Caco-2 (cell line): ENCODE measurements at regions not wholly inside any gene's neighbourhood (a gene's known extent, or its start where the extent isn't known, plus 50 kb on each side); places are given as distances from the start of the nearest gene placed in this dataset.

Experiments used
- BruUV-seq: library from RNA; stranded (reverse); fragments of 400-500 nt; replicated peaks from 2 replicates; lab custom pipeline; 2021; lab: Mats Ljungman, UMichigan
- CTCF ChIA-PET: fragments of 300-600 bp; sonication (Branson Sonifier 250); formaldehyde crosslinking; loops from one replicate; lab custom pipeline; 2022; ENCODE audit warnings: antibody characterized with exemption; lab: Charles Lee
- POLR2A ChIA-PET: fragments of 300-600 bp; sonication (Branson Sonifier 250); formaldehyde crosslinking; loops from one replicate; lab custom pipeline; 2022; ENCODE audit warnings: antibody characterized with exemption; lab: Charles Lee
- DNase-seq, 2 experiments: peaks; one replicate each; pipeline versions ENCODE4 v3.0.0 to v3.0.0-alpha.2; 2020 to 2022
- H3K27me3 ChIP-seq: replicated peaks from 2 replicates; pipeline ENCODE4 v1.6.0; 2011; ENCODE audit warnings: low read length; ENCODE audit not compliant: control insufficient read depth, insufficient read depth
- H3K36me3 ChIP-seq: 2 replicates; pipeline ENCODE4 v1.5.1; 2011; ENCODE audit warnings: low read length; ENCODE audit not compliant: control insufficient read depth, insufficient read depth
- H3K4me1 ChIP-seq: fragments of 250-450 bp; sonication (Bioruptor Pico); 2 replicates; pipeline ENCODE4 v1.5.1; 2020; ENCODE audit warnings: mild to moderate bottlenecking
- H3K4me3 ChIP-seq: 2 replicates; pipeline ENCODE4 v1.5.1; 2011; ENCODE audit warnings: low read depth, mild to moderate bottlenecking, control low read depth, low read length
- H3K9me3 ChIP-seq: fragments of 250-450 bp; sonication (Bioruptor Pico); 2 replicates; pipeline ENCODE4 v1.5.1; 2020; ENCODE audit warnings: mild to moderate bottlenecking, moderate library complexity
- H3K27ac Mint-ChIP-seq: one replicate; pipeline ENCODE4 v1.8.0; 2022; ENCODE audit warnings: mixed read lengths; ENCODE audit not compliant: unreplicated experiment
- H3K27me3 Mint-ChIP-seq: one replicate; pipeline ENCODE4 v1.8.0; 2022; ENCODE audit warnings: mixed read lengths; ENCODE audit not compliant: insufficient read depth, unreplicated experiment
- H3K36me3 Mint-ChIP-seq: one replicate; pipeline ENCODE4 v1.8.0; 2022; ENCODE audit warnings: mild to moderate bottlenecking, mixed read lengths; ENCODE audit not compliant: insufficient read depth, unreplicated experiment
- H3K4me1 Mint-ChIP-seq: one replicate; pipeline ENCODE4 v1.8.0; 2022; ENCODE audit warnings: low read depth, mixed read lengths; ENCODE audit not compliant: unreplicated experiment
- H3K4me3 Mint-ChIP-seq: one replicate; pipeline ENCODE4 v1.8.0; 2022; ENCODE audit warnings: mild to moderate bottlenecking, moderate library complexity, mixed read lengths; ENCODE audit not compliant: unreplicated experiment
- H3K9me3 Mint-ChIP-seq: one replicate; pipeline ENCODE4 v1.8.0; 2022; ENCODE audit warnings: mixed read lengths; ENCODE audit not compliant: unreplicated experiment
- CTCF ChIP-seq, 2 experiments: fragments of 200-600 bp in 1 of 2; IDR thresholded peaks; 1 replicate in 1 of 2; 2 replicates in 1 of 2; pipeline versions ENCODE4 v1.5.1 to v1.8.0; 2011 to 2022; ENCODE audit warnings: antibody characterized with exemption in 1 of 2, control low read depth in 1 of 2, inconsistent platforms in 1 of 2, low read depth in 1 of 2, low read length in 1 of 2, mild to moderate bottlenecking in 1 of 2, moderate library complexity in 1 of 2; ENCODE audit not compliant: insufficient read depth in 1 of 2, severe bottlenecking in 1 of 2, unreplicated experiment in 1 of 2
- intact Hi-C: fragments of 100-400 bp; cut with micrococcal nuclease; formaldehyde crosslinking; loops from one replicate; pipeline ENCODE4 v1.10.0; 2022; ENCODE audit not compliant: unreplicated experiment

GRCh38 chr9:710951-711745, 130.3 kb upstream of the DMRT1 start:
- Histone ChIP-seq H3K4me1 (peaks cover 12% of the 10 kb centered on the region), H3K9me3 (no peaks in the 10 kb centered on the region), H3K36me3 (no peaks in the 10 kb centered on the region; the same call in 1 of the 2 replicates), H3K4me3 (no peak overlapping the region), H3K27me3 (no peaks in the 10 kb centered on the region)
- intact Hi-C loops: no loop called here
- no peaks in the 10 kb centered on the region for H3K27me3 Mint-ChIP-seq
- no peak for TF ChIP-seq CTCF (IDR thresholded peaks at IDR 0.05; ENCODE audit: insufficient read depth in 1 of 2, low read depth in 1 of 2, low read length in 1 of 2, severe bottlenecking in 1 of 2, unreplicated experiment in 1 of 2)
- H3K27ac Mint-ChIP-seq: no peak overlapping the region
- no TSS peak for BruUV-seq
- POLR2A ChIA-PET: no interaction called here
- H3K4me1 Mint-ChIP-seq: peaks cover 10% of the 10 kb centered on the region
- peaks cover 48% of the 10 kb centered on the region for H3K36me3 Mint-ChIP-seq
- DNase-seq: no peak
- no peaks in the 10 kb centered on the region for H3K9me3 Mint-ChIP-seq
- CTCF ChIA-PET: no interaction called here
- no peak overlapping the region for H3K4me3 Mint-ChIP-seq

DNA sequence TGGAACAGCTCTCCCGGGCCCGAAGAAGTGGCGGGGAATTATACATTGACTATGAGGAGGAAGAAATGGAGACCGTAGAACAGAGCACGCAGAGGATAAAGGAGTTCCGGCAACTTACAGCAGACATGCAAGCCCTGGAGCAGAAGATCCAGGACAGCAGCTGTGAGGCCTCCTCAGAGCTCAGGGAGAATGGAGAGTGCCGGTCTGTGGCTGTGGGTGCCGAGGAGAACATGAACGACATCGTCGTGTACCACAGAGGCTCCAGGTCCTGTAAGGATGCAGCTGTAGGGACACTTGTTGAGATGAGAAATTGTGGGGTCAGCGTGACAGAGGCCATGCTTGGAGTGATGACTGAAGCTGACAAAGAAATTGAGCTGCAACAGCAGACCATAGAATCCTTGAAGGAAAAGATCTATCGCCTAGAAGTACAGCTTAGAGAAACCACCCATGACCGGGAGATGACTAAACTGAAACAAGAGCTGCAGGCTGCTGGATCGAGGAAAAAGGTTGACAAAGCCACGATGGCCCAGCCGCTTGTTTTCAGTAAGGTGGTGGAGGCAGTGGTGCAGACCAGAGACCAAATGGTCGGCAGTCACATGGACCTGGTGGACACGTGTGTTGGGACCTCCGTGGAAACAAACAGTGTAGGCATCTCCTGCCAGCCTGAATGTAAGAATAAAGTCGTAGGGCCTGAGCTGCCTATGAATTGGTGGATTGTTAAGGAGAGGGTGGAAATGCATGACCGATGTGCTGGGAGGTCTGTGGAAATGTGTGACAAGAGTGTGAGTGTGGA, 129.5 kb upstream of the DMRT1 start:
- no peaks in the 10 kb centered on the region for H3K27me3 ChIP-seq
- H3K4me1 ChIP-seq: peaks cover 12% of the 10 kb centered on the region
- no peaks in the 10 kb centered on the region for H3K9me3 ChIP-seq
- Mint-ChIP-seq H3K36me3 (peaks cover 46% of the 10 kb centered on the region), H3K27ac (no peak overlapping the region), H3K27me3 (no peaks in the 10 kb centered on the region), H3K9me3 (no peaks in the 10 kb centered on the region), H3K4me1 (peaks cover 10% of the 10 kb centered on the region), H3K4me3 (no peak overlapping the region)
- CTCF ChIA-PET: no interaction called here
- POLR2A ChIA-PET: no interaction called here
- DNase-seq: no peak
- H3K4me3 ChIP-seq: no peak overlapping the region
- H3K36me3 ChIP-seq: no peaks in the 10 kb centered on the region; the same call in 1 of the 2 replicates
- intact Hi-C loops: no loop called here
- no peak for TF ChIP-seq CTCF (IDR thresholded peaks at IDR 0.05; ENCODE audit: insufficient read depth in 1 of 2, low read depth in 1 of 2, low read length in 1 of 2, severe bottlenecking in 1 of 2, unreplicated experiment in 1 of 2)
- BruUV-seq: TSS peak; percentile 22

GRCh38 chr9:712643-713042, 128.9 kb upstream of the DMRT1 start:
- Mint-ChIP-seq H3K4me1 (peaks cover 10% of the 10 kb centered on the region), H3K27me3 (no peaks in the 10 kb centered on the region), H3K9me3 (no peaks in the 10 kb centered on the region), H3K4me3 (no peak overlapping the region), H3K27ac (no peak overlapping the region), H3K36me3 (peaks cover 48% of the 10 kb centered on the region)
- intact Hi-C loops: no loop called here
- BruUV-seq: no TSS peak
- no peaks in the 10 kb centered on the region; the same call in 1 of the 2 replicates for H3K36me3 ChIP-seq
- H3K4me3 ChIP-seq: no peak overlapping the region
- H3K9me3 ChIP-seq: no peaks in the 10 kb centered on the region
- no peaks in the 10 kb centered on the region for H3K27me3 ChIP-seq
- POLR2A ChIA-PET: no interaction called here
- DNase-seq: no peak
- TF ChIP-seq CTCF (IDR thresholded peaks at IDR 0.05; ENCODE audit: insufficient read depth in 1 of 2, low read depth in 1 of 2, low read length in 1 of 2, severe bottlenecking in 1 of 2, unreplicated experiment in 1 of 2): no peak
- H3K4me1 ChIP-seq: peaks cover 12% of the 10 kb centered on the region
- CTCF ChIA-PET: no interaction called here
